GM18502 (cell line): ENCODE measurements at regions not wholly inside any gene's neighbourhood (a gene's known extent, or its start where the extent isn't known, plus 50 kb on each side); places are given as distances from the start of the nearest gene placed in this dataset.

ENCODE experiments used
- ATAC-seq: cut with Tn5 transposase; IDR thresholded peaks from one replicate; pipeline ENCODE4 v1.9.1; 2021; ENCODE audit warnings: mild to moderate bottlenecking; ENCODE audit not compliant: unreplicated experiment, poor library complexity

DNA sequence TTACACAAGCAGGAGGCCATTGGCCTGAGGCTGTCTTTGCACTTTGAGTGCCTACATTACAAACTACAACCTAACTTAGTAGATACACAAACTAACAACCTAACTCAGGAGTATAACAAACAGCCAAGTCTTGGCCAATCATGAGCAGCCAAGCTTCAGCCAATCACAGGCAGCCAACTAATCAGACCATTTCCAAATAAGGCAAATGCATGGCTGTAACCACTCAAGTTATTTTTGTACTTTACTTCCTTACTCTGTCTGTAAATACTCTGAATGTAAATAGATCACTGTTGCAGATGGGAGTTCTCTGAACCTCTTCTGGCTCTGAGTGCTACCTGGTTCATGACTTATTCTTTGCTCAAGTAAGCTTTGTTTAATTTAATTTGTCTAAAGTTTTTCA is 748.1 kb upstream of the SGCG start:
- no peak for ATAC-seq

DNA sequence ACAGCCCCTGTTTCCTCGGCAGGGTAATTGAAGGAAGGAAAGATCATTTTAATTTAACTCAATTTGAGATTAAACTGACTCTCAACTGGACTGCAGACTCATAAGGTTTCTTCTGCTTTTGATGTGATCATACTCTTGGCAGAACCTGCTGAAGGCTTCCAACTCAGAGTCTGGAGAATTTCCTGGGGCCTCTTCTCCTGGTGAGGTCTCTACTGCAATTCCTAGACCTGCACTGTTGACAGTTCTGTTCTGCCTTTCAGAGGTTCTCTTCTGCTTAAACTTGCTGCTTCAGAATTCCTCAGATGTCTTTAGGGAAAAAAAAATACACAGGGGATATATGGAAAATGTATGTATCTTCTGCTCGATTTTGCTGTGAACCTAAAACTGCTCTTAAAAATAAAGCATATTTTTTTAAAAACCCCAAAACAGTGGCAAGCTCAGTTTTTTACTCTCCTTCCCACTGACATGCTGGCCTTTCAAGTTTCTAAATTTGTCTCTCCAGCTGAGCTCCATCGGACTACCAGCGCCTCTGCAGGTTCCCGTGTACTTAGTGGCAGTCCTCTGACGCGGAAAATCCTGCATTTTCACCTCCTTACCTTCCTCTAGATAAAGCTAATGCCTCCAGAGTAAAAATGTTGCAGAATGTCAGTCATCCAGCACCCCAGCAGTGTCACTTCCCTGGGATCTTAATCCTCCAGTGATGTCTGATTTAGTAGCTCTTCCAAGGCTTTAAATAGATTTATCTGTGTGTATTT is 733.5 kb upstream of the SGCG start:
- ATAC-seq = no peak

DNA sequence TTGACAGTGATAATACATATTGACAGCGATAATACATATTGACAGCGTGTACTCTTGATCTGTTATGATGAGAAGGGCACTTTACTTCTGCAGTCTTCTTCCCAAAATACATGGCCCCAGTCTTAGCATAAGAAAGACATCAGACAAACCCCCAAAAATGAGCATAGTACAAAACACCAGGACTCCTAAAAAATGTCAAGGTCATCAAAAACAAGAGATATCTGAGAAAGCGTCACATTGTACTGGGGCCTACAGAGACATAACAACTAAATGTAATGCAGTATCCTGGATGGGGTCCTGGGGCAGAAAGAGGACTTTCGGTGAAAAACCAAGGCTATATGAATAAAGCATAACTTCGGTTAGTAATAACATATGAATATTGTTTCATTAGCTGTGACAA is 731.5 kb upstream of the SGCG start:
- ATAC-seq = no peak

DNA sequence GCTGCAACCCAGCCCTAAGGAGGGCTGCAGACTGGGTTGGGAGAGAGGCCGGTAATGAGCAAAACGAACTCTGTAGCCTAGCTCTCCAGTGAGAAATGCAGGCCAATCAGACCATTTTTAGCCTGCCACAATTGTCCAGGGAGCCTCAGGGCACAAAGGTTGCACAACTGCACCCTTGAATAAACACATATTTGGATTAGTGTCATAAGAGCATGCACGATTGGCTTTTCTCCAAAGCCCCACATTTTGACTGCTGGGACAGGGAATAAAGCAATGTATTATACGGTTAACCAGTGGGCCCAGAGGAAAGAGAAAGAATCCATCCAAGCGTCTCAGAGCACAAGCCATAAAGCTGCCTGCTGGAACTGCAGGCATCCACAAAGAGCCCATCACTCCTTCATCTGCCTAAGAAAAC is 729.4 kb upstream of the SGCG start:
- no peak for ATAC-seq

DNA sequence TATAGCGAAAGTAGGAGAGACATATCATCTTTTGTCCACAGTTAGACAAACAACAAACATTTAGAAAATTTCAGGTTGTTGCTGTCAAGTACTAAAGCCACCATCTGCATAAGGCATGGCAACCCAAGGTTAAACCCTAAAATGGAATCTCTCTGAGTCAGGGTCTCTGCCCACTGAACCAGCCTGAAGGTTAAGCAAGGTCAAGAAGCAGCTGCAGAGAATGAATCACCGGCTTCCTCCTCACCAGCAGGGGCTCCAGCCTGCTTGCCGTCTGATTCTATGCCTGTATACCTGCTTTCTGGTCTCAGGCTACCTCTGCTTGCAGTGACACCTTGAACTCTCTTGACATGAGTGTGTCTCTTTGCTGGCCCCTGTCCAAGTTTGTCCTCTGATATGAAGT is 726.2 kb upstream of the SGCG start:
- no peak for ATAC-seq

DNA sequence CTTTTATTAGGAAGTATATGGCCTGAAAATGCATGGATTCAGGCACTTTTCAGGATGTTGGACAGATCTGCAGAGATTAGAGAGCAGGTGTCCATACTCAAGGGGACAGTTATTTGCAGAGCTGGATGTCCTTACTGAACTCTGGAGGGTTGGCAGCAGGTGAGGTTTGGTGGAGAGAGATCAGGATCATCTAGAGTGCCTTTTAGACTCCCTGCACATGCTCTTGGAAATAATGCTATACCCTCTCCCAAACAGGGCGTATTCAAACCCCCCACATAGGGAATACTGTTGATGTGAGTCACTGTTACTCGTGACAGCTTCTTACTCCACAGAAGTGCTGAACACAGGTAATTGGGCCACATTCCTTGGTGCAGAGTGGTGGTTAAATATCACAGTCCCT is 725.7 kb upstream of the SGCG start:
- ATAC-seq = no peak

DNA sequence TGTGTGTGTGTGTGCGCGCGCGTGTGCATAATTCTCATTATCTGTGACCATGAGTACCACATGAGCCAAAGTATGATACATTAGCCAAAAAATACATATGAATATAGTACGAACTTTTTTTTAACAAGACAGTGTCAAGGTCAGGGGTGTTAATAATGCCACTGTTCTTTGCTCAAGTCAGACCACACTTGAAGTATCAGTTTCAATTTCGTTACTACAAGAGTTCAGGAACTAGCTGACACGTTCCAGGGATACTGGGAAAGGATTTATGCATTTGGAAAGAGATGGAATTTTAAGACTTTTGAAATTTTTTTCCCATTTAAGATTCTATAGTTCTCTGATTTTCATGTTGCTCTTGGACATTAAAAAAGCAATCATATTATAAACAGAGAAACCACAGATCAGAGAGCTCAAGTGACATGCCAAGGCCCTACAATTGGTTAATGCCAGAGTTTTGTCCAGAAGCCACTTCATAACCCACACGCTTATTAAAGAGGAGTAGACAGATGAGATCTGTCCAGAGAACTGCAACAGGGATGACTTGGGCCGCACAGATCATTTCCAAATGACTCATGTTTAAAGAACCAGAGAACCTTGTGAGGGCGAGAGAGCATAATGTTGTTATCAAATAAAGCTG is 718.8 kb upstream of the SGCG start:
- ATAC-seq = no peak

DNA sequence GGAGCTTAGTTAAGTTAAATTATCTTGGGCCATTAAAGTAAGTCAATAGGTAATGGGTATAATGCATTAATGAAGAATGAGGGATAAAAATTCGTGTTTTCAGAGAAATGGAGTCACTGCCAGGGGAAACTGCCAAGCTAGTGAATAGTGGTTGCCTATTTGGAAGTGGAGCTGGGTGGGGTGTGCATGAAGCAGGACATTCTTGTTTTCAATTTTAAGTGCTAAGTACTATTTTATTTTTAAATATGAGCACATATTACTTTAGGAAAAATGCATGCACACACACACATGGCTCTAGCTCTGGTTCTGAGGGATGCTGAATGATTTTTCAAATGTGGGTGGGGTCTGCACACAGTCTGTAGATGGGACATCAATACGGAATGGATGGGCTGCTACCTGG is 717.7 kb upstream of the SGCG start:
- no peak for ATAC-seq

DNA sequence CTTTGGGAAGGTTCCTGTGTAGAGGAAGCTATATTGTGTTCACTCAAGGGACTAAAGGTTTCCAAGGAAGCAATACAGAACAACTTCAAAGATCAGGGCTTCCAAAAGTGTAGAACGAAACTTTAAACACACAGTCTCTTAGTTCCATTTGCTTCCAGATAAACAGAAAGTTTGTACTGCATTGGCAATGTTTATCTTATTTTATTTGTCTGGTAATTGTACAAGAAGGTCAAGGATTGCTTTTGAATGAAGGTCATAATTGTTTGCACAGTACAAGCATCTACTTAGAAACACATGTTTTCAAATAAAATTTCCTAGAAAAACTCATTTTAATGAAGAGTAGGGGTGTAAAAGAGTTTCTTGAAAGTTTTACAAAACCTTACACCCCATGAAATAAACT is 712.7 kb upstream of the SGCG start:
- ATAC-seq = no peak

DNA sequence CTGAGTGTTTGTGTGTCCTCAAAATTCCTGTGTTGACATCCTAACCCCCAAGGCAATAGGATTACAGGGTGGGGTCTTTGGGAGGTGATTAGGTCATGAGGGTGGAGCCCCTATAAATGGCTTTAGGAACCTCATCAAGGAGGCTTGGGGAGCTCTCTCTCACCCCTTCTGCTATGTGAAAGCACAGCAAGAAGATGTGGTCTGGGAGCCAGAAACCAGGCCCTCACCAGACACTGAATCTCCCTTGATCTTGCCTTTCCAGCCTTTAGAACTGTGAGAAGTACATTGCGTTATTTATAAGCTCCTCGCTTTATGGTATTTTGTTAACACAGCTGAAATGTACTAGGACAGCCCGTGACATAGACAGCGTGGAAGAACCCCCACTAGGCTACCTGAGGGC is 712.0 kb upstream of the SGCG start:
- no peak for ATAC-seq

DNA sequence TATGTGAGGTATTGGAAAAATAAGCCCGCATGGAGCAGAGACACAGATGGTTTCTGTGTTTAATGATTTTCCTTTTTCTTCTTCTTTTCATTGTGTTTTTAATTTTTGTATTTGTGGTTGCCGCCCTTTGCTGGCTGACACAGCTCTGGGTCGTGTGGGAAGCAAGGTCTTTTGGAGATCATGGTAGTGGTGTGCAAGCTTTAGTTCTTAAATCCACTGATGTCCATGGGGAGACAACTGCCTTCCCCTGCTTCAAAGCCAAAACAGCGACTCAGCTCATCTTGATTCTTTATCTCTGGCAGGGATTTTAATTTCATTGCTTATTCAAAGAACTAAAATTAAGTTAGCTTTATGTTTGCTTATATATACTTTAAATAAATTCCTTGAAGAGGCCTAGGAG is 711.3 kb upstream of the SGCG start:
- ATAC-seq = no peak

DNA sequence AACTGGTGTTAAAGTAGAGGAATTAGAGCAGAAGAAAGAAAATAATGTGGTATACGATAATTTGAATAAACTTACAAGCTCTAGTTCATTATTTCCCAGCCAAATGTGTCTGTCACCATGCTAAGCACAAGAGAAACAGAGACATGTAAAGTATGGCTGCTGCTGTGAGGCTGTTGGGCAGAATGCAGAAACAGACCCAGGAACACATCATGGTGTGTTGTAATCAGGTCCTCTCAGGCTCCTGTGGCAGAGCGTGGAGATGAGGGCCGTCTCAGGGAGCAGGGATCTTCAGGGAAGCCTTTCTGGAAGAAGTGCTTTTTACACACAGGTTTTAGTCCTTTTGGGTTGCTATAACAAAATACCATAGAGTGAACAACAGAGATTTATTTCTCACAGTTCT is 710.7 kb upstream of the SGCG start:
- ATAC-seq = no peak

DNA sequence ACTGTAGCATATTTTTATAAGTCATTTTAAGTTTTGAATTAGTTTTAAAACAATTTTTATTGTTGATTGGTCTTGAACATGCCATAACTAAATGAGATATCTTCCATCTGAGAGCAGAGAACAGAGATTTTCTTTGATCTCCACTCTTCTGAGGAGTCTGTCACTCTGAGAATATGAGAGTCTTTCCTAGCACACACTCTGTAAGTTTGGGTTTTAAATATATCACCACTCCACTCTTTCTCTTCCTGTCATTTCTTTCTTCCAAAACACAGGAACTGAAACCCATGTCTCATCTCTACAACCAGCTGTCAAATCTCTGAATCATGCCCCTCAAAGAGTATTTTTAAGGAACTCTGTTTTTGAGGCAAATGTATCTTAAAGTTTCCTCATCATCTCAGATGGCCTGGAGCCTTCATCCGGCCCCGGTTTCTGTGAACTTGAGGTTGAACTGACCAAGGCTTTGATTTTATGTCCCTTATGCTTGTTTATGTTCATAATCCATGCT is 698.2 kb upstream of the SGCG start:
- no peak for ATAC-seq

DNA sequence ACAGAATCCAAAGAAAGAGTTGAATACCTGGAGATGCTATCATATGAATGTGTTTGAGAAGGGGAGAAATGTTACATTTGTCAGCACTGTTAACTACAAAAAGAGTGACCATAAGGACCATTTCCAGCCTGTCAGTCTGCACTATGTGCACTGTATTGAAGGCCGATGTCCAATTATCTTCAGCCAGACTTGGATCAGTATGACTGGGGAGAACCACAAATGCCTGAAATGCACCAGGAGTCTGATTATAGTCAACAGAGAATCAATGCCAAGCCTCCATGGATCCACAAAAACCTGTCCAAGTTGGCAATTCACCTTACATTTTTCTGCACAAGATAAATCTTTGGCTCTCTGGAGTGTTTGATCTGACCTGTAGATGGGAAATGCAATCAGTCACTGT is 697.5 kb upstream of the SGCG start:
- ATAC-seq = no peak

DNA sequence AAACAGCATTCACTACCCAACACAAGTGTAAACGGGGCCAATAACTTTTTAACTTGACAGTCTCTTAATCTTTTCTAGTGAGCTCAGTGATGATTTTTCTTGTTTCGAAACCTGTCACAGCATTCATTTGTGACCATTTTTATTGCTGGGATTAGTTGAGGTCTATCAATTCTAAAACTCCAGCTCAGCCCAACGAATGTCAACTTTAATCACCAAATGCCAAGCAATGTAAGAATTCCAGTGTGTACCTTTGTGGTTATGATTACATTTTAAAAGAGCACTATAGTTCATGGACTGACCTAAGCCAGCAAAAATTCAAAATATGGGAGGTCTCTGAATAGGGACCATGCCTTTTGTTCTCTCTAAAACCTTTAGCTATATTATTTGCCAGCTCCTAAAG is 694.3 kb upstream of the SGCG start:
- ATAC-seq = no peak

DNA sequence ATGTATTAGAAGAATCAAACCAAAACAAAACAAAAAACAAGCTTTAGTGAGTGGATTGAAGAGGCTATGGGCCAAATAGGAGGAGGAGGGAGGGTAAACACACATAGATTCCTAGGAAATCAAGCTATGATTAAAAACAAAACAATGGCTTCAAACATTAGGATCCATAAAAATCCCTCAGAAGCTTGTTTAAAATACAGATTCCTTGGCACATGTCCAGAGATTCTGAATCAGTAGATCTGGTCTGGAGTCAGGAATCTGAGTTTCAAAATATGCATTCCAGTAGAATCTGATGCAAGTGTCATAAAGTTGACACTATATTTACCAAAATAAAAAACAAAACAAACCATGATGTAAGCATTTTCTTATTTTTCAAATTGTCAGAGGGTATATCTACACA is 692.8 kb upstream of the SGCG start:
- ATAC-seq = no peak

DNA sequence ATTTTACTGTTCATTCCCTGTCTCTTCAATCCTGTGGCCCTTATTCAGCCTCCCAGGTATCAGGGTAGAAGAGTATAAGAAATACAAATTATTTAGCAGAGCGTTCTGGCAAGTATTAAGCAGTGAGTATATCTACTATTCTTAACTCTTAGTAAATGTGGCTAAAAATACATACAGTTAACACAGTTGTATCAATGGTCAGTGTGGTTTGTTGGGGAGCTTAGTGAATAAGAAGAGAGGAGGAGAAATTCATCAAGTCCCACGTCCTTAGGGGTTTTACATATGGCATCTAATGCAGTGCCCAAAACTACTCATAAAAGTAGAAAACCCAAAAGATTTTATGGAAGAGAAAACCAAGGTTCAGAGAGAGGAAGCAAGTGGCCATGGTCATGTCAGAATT is 691.0 kb upstream of the SGCG start:
- no peak for ATAC-seq

DNA sequence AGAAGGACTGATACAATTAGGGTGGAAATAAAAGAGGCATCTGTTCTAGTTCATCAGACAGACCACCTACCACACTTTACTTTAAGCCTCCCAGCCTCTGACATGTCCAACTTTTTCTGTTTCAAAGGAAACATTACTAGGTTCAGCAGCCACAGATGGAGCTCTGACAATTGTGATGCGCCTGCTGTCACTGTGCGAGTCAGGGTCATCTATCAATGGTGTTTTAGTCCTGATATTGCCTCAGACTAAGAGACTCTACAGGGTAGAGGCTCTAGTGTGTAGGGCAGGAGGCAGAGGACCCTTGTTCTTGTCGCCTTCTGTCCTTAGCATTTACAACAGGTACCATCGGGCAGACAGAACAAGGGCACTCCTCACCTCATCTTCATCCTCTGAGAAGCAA is 685.0 kb upstream of the SGCG start:
- no peak for ATAC-seq

DNA sequence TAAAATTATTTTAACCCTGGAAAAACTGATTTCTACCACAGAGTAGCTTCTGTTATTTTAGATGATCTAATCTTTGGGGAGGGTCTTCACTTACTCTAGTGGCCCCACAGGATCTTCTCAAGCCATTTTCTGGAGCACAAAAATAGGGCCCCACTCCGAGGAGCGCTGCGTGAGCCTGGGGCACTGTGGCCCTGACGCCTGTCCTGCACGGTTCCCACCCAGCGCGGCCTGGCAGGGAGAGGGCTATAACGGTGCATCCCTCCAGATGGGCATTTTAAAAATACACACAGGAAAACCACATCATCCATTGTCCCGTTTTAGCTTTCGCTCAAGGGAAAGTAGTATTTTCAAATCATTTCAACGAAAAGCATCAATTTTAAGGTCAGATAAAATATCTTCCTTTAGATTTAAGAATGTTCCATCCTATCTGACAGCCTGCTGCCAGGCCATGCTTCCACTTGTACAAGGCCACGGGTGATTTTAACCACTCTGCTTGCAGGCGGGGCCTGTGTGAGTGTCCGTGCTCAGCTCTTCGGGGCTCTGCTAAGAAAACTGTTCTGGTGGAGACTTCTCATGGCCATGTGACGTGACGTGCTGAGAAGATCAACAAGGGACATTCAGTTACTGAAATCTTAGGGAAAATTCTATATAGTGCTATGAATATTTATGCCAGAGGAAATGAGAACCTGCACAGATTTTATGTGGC is 683.8 kb upstream of the SGCG start:
- no peak for ATAC-seq

DNA sequence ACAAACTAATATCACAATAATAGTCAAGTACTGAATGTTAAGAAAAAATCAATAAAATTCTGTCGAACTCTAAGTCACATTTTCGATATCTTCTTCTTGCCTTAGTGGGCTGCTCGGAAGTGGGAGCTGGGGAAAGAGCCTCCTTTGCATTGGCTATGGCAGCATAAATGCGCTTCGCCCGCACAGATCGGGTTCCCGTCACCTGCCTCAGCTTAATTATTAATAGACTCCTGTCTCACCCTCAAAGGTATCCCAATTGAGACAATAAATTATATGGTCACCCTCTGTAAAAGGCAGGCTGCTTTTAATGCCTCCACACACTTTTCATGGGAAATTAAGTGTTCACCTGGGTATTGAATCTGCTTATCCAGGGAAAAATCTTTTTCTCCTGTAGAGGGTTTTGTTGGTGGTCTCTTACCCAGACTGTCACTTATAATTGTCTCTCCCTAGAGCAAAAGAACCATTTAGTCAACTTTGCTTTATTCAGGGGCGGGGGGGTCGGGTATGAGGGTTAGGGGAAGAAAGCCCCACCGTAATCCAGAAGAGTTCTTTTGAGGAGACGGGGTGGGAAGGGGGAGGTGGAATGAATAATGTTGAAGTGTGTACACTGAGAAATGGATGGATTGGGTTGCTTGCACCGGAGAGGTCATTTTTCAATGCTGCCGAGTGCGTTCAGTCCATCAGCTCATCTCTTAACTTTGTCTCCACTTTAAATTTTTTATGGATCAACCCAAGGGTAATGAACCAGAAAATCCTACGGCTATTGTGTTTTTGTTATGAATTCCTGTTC is 682.6 kb upstream of the SGCG start:
- no peak for ATAC-seq

DNA sequence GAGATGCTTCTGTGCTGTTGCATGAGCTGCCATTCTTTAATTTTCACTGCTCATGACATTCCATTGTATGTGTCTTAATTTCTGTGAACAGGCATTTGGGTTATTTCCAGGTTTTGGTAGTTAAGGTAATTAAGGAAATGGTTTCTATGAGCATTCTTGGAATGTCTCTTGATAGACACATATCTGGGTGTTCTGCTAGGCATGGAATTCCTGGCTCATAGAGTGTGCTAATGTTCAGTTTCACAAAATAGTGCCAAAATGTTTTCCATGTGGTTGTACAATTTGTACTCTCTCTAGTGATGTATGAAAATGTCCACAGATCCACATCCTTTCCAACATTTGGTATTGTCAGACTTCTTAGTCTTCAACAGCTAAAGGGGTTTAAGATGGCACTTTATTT is 680.9 kb upstream of the SGCG start:
- no peak for ATAC-seq
